Lower lobe of right lung (tissue), 2 donors: ENCODE measurements at regions not wholly inside any gene's neighbourhood (a gene's known extent, or its start where the extent isn't known, plus 50 kb on each side); places are given as distances from the start of the nearest gene placed in this dataset.
"Not testable (repeated sequence)": the region's sequence is repeated elsewhere in the genome, so short reads cannot be mapped to it uniquely, and the experiment has no call there.

Experiments
- ATAC-seq, 2 donors: fragments of 200-7000 bp; cut with Tn5 transposase; one replicate each; pipeline ENCODE4 v1.9.1; 2020 to 2022; ENCODE audit warnings: mild to moderate bottlenecking in 2 of 2, moderate library complexity in 2 of 2
- DNase-seq: peaks from one replicate; pipeline ENCODE4 v3.0.0-alpha.2; 2020
- H3K27ac ChIP-seq: fragments of 200-600 bp; one replicate; pipeline ENCODE4 v1.8.0; 2022
- H3K27me3 ChIP-seq: fragments of 200-600 bp; one replicate; pipeline ENCODE4 v1.8.0; 2022; ENCODE audit warnings: low read depth
- H3K36me3 ChIP-seq: fragments of 200-600 bp; one replicate; pipeline ENCODE4 v1.8.0; 2022; ENCODE audit warnings: mild to moderate bottlenecking
- H3K4me1 ChIP-seq: fragments of 200-600 bp; one replicate; pipeline ENCODE4 v1.8.0; 2022
- H3K4me3 ChIP-seq: fragments of 200-600 bp; one replicate; pipeline ENCODE4 v1.8.0; 2022; ENCODE audit warnings: mild to moderate bottlenecking
- H3K9me3 ChIP-seq: fragments of 200-600 bp; one replicate; pipeline ENCODE4 v1.8.0; 2022
- CTCF ChIP-seq: fragments of 200-600 bp; IDR thresholded peaks from one replicate; pipeline ENCODE4 v1.8.0; 2022; ENCODE audit warnings: antibody characterized with exemption, mild to moderate bottlenecking
- intact Hi-C: fragments of 100-400 bp; cut with DNase I; formaldehyde crosslinking; loops from one replicate; pipeline ENCODE4 v1.11.0; 2022
- donor health status: DM: no; HTN: yes; CAD: no; lungs with severe emphysema.

- intact Hi-C loops, result no loop called here
- Histone ChIP-seq H3K27me3 (no peaks in the 10 kb centered on the region), H3K27ac (no peak overlapping the region), H3K9me3 (no peaks in the 10 kb centered on the region), H3K4me1 (no peaks in the 10 kb centered on the region), H3K4me3 (no peak overlapping the region), H3K36me3 (no peaks in the 10 kb centered on the region)
- no peak for DNase-seq
- no peak for ATAC-seq
- no peak for TF ChIP-seq CTCF
These were observed 1422.8 kb upstream of the EYS start for GRCh38 chr6:67129780-67130179.

- DNase-seq, result no peak
- intact Hi-C loops, result no loop called here
These were observed 1420.0 kb upstream of the EYS start for GRCh38 chr6:67127041-67127440.

GRCh38 chr6:67121115-67121514 lies 1414.1 kb upstream of the EYS start:
- ATAC-seq, result no peak
- Histone ChIP-seq H3K36me3 (no peaks in the 10 kb centered on the region), H3K27me3 (no peaks in the 10 kb centered on the region), H3K9me3 (no peaks in the 10 kb centered on the region), H3K27ac (no peak overlapping the region), H3K4me1 (no peaks in the 10 kb centered on the region), H3K4me3 (no peak overlapping the region)
- DNase-seq, result no peak
- intact Hi-C loops, result no loop called here
- no peak for TF ChIP-seq CTCF

More at GRCh38 chr6:67127041-67127440, 1420.0 kb upstream of the EYS start:
- Histone ChIP-seq H3K4me3 (no peak overlapping the region), H3K36me3 (no peaks in the 10 kb centered on the region), H3K27me3 (no peaks in the 10 kb centered on the region), H3K27ac (no peak overlapping the region), H3K4me1 (no peaks in the 10 kb centered on the region), H3K9me3 (no peaks in the 10 kb centered on the region)
- ATAC-seq, result no peak
- no peak for TF ChIP-seq CTCF

- Histone ChIP-seq H3K9me3 (no peaks in the 10 kb centered on the region), H3K4me1 (no peaks in the 10 kb centered on the region), H3K27ac (no peak overlapping the region), H3K36me3 (no peaks in the 10 kb centered on the region), H3K27me3 (no peaks in the 10 kb centered on the region), H3K4me3 (no peak overlapping the region)
- no peak for TF ChIP-seq CTCF
- intact Hi-C loops, result no loop called here
- ATAC-seq, result no peak
- no peak for DNase-seq
These were observed 1405.1 kb upstream of the EYS start for GRCh38 chr6:67112120-67112519.

- no peak for TF ChIP-seq CTCF
- no peak for ATAC-seq
- no peak for DNase-seq
- no peaks in the 10 kb centered on the region for H3K36me3 ChIP-seq
- no peaks in the 10 kb centered on the region for H3K4me1 ChIP-seq
- H3K9me3 ChIP-seq, result no peaks in the 10 kb centered on the region
- intact Hi-C loops, result no loop called here
- H3K27ac ChIP-seq, result no peak overlapping the region
- no peak overlapping the region for H3K4me3 ChIP-seq
- H3K27me3 ChIP-seq, result no peaks in the 10 kb centered on the region
These were observed 1395.7 kb upstream of the EYS start for GRCh38 chr6:67102743-67103142.

- H3K4me3 ChIP-seq, intact Hi-C loops, ATAC-seq, H3K27me3 ChIP-seq, H3K9me3 ChIP-seq, H3K27ac ChIP-seq, H3K4me1 ChIP-seq, H3K36me3 ChIP-seq: not testable (repeated sequence)
- DNase-seq, result peak; percentile 14
These were observed 1388.7 kb upstream of the EYS start for GRCh38 chr6:67095618-67096226.
